Right kidney (tissue), 1 donor: ENCODE measurements at regions not wholly inside any gene's neighbourhood (a gene's known extent, or its start where the extent isn't known, plus 50 kb on each side); places are given as distances from the start of the nearest gene placed in this dataset.

Experiments used
- DNase-seq: peaks from one replicate; pipeline ENCODE4 v3.0.0-alpha.2; 2016

DNA sequence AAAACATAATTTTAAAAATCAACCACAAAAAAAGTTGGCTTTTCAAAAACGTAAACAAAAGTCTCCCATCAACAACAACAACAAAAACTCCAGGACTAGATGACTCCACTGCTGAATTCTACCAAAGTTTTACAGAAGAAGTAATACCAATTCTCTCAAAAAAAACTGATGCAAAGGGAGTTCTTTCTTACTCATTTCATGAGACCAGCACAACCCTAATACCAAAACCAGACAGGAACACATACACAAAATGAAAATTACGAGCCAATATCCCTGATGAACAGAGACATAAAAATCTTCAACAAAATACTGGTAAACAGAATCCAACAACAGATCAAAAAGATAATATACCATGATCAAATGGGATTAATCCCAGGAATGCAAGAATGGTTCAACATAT lies 147.3 kb downstream of the BTG1 start:
- no peak for DNase-seq

DNA sequence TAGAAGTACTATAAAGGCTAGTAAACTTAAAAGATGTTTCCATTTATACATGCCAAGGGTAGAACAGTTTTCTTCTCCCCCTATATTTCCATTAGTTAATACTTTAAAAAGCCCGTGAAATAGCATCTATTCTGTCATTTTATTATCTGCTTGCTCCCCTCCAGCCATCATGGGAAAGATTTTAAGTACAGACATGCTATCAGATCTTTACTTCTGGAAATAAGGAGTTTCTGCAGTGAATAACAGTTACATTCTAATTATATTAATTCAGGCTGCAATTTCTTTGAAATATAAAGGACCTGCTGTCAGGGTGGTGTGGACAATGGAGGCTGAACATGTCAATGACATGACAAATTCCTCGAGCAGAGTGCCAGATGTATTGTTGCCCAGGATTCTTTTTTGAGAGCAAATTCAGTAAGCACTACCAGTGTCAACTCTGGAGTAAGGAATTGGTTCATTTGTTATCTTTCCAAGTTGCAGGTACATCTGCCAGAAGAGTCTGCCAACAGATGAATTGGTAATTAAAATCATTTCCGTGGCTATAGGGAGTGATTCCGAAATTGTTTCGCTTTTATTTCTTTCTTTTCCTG lies 151.3 kb downstream of the BTG1 start:
- DNase-seq = no peak

DNA sequence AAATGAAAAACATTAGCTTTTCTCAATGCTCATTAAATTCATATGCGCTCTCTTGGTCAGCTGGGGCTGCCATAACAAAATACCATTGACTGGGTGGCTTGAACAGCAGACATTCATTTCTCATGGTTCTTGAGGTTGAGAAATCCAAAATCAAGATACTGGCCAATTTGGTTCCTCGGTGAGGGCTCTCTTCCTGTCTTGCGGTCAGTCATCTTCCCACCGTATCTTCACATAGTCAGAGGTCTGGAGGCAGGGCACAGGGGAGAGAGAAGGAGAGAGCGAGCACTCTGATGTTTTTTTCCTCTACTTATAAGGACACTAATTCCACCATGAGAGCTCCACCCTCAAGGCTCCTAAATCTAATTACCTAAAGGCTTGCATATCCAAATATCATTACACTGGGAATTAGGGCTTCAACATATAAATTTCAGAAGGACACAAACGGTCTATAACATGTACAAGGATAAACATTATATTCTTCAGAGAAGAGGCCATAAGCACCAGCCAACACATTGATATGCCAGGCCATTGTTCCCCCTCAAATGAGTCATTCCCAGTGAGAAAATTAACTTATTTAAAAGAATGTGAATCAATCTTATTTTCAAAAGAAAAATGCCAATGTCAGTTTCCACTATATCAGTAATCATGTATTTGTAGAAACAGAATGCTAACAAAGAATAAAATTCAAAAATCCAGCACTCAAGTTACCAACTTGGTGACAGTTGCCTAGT lies 152.2 kb downstream of the BTG1 start:
- DNase-seq = no peak

- no peak for DNase-seq
These were observed 154.1 kb downstream of the BTG1 start for GRCh38 chr12:91991399-91992187.

DNA sequence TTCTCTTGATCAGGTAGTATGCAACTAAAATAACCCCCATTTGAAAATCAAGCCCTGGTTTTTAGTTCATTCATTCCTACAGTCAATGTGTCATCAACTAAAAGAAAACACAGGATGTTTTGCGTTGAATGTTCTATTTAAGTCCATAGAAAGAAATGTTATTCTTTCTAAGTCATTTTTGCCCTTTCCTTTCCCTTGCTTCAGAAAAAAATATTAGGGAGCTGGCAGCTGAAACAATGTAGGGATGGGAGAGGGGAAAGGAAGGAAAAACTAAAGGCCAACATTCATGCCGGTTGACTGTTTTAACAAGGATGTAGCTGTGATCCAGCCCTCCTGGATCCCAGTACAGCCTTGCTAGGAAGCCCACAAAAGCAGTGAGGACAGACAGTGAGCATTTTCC lies 155.1 kb downstream of the BTG1 start:
- no peak for DNase-seq

GRCh38 chr12:91989143-91989542 lies 156.5 kb downstream of the BTG1 start:
- no peak for DNase-seq

DNA sequence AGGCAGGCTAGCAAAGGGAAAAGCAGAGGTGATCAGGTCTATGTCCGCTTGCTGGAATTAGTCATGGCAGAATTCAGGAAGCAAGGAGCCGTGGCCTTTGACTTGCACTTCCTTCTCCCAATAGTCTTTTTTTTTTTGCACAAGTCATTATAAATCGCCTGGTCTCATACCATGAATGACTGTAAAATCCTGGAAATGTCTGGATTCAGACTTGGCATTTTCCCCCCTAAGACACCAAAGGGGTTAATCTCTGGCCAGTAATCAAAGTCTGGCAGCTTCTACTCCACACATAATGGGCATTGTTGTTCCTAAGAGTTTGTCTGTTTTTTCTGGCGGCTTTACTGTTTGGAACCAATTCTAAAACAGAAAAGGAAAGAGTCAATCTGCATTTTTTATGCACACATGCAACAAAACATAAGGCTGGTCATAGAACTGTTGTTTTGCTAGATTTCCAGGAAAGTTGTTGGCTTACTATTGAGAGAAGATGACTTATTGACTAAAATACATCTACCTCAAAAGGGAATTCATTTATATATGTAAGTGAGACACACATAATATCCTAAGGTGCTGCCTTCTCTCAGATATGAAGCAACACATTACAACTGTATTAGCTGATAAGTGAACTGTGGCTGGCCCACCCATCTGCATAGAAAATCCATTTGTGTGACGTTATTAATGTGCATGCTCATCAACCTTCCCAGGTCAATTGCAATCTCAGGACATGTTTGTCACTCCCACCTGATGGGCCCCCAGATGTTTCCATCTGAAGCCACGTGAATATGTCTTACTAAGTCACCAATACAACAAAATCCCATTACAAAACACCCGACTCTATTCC lies 157.3 kb downstream of the BTG1 start:
- no peak for DNase-seq

DNA sequence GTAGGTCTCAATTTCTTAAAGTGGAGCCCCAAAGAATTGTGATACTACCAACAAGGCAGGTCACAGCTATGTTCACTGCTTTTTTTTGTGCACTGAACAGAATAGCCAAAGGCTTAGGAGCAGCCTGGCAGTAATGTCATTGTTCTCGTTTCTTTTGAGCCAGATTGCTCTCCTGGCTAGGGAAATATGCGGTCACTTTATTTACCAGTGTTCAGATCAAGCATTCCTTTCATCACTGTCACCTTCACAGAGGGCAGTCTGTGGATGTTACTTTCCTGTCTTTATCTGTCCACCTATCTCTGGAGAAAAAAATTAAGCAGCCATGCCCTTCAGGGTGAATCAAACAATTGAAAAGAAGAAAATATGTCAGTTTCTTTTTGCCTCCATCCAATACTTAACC lies 159.6 kb downstream of the BTG1 start:
- no peak for DNase-seq

DNA sequence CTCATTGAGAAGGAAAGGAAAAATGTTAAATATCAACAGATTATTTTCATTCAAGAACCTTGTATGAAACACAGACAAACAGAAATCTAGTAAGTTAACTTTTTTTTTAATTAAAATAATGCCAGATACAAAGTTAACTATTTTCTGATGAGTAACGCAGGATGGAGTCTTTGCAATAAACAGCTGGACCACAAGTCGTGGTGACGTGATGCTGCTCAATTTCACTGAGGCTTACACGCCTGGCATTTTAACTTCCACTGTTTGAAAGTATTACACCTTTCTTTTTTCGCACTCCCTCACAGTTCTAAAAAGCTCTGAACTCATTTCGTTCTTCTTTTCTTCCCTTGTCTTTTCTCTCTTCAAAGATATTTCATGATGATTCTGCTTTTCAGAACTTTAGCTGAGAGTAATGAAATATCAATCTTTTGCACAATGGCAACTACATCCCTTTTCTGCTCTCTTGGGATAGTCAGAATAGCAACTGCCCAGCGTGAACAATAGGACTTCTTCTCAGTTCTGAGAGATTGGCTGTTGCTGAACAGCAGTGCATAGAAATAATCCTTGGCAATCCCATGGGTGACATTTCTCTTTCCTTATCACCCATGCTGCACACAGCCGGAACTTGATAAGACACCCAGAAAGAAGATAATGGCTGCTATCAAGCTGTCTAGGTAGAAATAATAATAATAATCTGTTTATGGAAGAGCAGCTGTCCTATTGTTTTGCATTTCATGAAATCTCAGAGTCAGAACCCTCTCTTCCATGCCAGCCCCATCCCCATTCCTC lies 160.5 kb downstream of the BTG1 start:
- no peak for DNase-seq

GRCh38 chr12:91984556-91984955 lies 161.1 kb downstream of the BTG1 start:
- DNase-seq = no peak

DNA sequence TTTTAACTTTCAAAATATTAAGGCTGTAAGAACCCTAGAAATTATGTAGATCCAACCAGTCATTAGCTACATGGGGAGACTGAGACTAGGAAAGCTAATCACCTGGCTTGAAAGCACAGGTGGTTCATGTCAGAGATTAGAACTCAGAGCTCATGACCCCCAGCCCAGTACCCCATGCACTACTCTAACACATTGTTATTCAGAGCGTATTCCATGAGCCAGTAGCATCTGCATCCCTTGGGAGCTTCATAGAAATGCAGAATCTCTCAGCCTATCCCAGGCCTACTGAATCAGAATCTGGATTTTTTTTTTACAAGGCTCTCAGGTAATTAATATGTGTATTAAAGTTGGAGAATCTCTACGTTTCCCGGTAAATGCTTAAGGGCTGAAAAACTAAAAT lies 161.7 kb downstream of the BTG1 start:
- no peak for DNase-seq

GRCh38 chr12:91982946-91983345 lies 162.7 kb downstream of the BTG1 start:
- DNase-seq = no peak

GRCh38 chr12:91980389-91980821 lies 165.2 kb downstream of the BTG1 start:
- DNase-seq = no peak

GRCh38 chr12:91978143-91978542 lies 167.5 kb downstream of the BTG1 start:
- no peak for DNase-seq

GRCh38 chr12:91975891-91976290 lies 169.8 kb downstream of the BTG1 start:
- no peak for DNase-seq

- no peak for DNase-seq
These were observed 171.0 kb downstream of the BTG1 start for GRCh38 chr12:91974541-91975085.

GRCh38 chr12:91973813-91974212 lies 171.8 kb downstream of the BTG1 start:
- DNase-seq = no peak

GRCh38 chr12:91972896-91973295 lies 172.8 kb downstream of the BTG1 start:
- no peak for DNase-seq

DNA sequence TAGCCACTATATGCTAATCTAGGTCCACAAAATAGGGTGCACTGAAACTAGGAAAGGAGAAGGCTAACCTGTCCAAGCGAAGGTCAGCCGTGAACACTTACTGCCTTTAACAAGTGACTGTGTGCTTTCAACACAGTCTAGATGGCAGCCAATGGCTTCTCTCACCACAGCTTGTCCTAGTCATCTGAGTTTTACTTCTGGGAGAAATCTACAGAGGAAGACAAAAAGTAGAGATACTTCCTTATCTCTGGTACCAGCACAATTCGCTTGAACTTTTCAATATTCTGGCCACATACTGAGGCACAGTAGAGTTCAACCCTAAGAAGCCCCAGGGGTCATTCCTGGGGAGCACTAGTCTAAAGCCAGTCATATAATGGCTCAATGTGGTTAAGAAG lies 176.9 kb downstream of the BTG1 start:
- DNase-seq = no peak

DNA sequence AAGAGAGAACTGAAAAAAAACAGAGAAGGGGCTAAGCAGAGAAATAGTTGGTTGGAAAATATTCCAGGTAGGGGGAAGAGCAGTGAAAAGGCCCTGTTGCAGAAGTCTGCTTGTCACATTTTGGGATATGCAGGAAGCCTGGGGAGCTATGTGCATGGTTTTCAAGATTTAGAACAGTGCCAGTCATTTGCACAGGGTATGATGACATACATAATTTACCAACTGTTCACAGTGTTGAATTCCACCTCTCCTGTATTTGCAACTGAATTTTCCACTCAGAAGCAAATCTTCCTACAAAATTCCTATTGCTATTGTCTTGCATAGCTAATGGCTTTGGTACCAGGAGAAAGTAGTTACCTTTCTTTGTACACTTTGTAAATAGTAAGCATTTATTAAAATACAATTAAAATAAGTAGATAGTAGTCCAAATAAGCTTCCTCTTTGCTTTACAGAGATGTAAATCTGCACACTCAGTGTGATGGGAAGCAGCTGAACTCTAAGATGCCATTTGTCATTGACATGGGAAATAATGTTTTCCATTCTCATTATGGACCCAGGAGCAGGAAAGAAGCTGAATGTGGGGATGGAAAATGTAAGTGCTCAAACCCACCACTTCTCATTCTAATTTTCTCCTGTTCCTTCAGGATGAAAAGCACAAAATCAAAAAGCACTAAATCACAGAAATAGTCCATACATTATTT lies 177.4 kb downstream of the BTG1 start:
- DNase-seq = no peak

DNA sequence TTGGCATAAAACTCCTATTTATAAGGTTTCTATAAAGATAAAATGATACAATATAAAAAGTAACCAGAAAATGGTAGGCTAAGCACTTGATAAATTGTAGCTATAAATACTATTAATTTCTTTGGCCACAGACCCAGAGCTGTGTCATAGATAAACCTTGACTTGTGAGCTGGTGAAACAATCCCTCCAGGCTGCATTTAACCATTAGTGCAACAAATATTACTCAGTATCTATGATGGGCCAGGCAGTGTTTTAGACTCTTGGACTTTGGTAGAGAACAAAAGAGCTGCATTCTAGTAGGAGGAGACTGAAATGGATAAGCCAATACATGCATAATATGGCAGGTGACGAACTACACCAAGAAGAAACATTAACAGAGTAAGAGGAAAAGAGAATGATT lies 178.1 kb downstream of the BTG1 start:
- DNase-seq = no peak
